ENCODE measurements at regions not wholly inside any gene's neighbourhood (a gene's known extent, or its start where the extent isn't known, plus 50 kb on each side); places are given as distances from the start of the nearest gene placed in this dataset.

DNA sequence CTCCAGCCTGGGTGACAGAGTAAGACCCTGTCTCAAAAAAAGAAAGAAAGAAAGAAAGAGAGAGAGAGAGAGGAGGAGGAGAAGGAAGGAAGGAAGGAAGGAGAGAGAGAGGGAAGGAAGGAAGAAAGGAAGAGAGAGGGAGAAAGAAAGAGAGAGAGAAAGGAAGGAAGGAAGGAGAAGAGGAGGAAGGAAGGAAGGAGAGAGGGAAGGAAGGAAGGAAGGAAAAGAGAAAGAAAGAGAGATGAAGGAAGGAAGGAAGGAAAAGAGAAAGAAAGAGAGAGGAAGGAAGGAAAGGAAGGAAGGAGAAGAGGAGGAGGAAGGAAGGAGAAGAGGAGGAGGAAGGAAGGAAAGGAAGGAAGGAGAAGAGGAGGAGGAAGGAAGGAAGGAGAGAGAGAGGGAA lies 82.2 kb upstream of the ATP1B1 start:
- Histone ChIP-seq H3K36me3 (replicated peaks in 1 of 2; ENCODE audit: control insufficient read depth in 1 of 2, insufficient read depth in 2 of 2, low read length in 2 of 2) (no peaks in the 10 kb centered on the region), H3K27ac (ENCODE audit: extremely low read length, insufficient read depth, low read length) (no peak overlapping the region), H4K20me1 (ENCODE audit: insufficient read depth, low read length) (no peaks in the 10 kb centered on the region), H3K27me3 (ENCODE audit: control insufficient read depth in 1 of 2, insufficient read depth in 2 of 2, low read length in 2 of 2) (peaks cover 0 to 6% of the 10 kb centered on the region in 2 experiments; a peak in 1 of 5 replicates), H3K4me2 (ENCODE audit: low read depth, low read length) (no peak overlapping the region), H3K9ac (ENCODE audit: insufficient read depth, low read depth, low read length) (no peak overlapping the region), H3K4me1 (ENCODE audit: insufficient read depth, low read length) (peaks cover 17% of the 10 kb centered on the region), H2AFZ (ENCODE audit: low read length) (no peak overlapping the region), H3K79me2 (ENCODE audit: insufficient read depth, low read length) (no peaks in the 10 kb centered on the region), H3K4me3 (replicated peaks in 1 of 3; ENCODE audit: insufficient read depth in 1 of 3, low read depth in 2 of 3, low read length in 3 of 3) (no peak overlapping the region), H3K9me3 (ENCODE audit: low read length) (no peaks in the 10 kb centered on the region)
- no TSS peak for BruUV-seq (replicated peaks)
- intact Hi-C loops (cut with micrococcal nuclease; ENCODE audit: unreplicated experiment): no loop called here
- ATAC-seq: no peak
- FAIRE-seq: no peak
- CTCF ChIA-PET (ENCODE audit: low intra/inter-chr PET ratio, low total read pairs): no interaction called here
- no peak for TF ChIP-seq ZNF570 (CRISPR knock-in tag; IDR thresholded peaks at IDR 0.05; ENCODE audit: borderline replicate concordance)
- TF ChIP-seq, protein P1, sequence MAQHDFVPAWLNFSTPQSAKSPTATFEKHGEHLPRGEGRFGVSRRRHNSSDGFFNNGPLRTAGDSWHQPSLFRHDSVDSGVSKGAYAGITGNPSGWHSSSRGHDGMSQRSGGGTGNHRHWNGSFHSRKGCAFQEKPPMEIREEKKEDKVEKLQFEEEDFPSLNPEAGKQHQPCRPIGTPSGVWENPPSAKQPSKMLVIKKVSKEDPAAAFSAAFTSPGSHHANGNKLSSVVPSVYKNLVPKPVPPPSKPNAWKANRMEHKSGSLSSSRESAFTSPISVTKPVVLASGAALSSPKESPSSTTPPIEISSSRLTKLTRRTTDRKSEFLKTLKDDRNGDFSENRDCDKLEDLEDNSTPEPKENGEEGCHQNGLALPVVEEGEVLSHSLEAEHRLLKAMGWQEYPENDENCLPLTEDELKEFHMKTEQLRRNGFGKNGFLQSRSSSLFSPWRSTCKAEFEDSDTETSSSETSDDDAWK (CRISPR knock-in tag; IDR thresholded peaks at IDR 0.05): no peak
- no peak for TF ChIP-seq MIER3 (CRISPR knock-in tag; IDR thresholded peaks at IDR 0.05; ENCODE audit: borderline replicate concordance)
- TF ChIP-seq RBM39 (IDR thresholded peaks at IDR 0.05; ENCODE audit: low read depth, low read length, poor library complexity, severe bottlenecking): no peak
- no peak for TF ChIP-seq TOPORS (CRISPR knock-in tag; IDR thresholded peaks at IDR 0.05)
- TF ChIP-seq UBTF (CRISPR knock-in tag; IDR thresholded peaks at IDR 0.05): no peak
- TF ChIP-seq ZNF780A (CRISPR knock-in tag; IDR thresholded peaks at IDR 0.05): no peak
- TF ChIP-seq PAWR (CRISPR knock-in tag; IDR thresholded peaks at IDR 0.05; ENCODE audit: borderline replicate concordance): no peak
- TF ChIP-seq ZSCAN20 (CRISPR knock-in tag; IDR thresholded peaks at IDR 0.05; ENCODE audit: borderline replicate concordance): no peak
- TF ChIP-seq, protein P2, sequence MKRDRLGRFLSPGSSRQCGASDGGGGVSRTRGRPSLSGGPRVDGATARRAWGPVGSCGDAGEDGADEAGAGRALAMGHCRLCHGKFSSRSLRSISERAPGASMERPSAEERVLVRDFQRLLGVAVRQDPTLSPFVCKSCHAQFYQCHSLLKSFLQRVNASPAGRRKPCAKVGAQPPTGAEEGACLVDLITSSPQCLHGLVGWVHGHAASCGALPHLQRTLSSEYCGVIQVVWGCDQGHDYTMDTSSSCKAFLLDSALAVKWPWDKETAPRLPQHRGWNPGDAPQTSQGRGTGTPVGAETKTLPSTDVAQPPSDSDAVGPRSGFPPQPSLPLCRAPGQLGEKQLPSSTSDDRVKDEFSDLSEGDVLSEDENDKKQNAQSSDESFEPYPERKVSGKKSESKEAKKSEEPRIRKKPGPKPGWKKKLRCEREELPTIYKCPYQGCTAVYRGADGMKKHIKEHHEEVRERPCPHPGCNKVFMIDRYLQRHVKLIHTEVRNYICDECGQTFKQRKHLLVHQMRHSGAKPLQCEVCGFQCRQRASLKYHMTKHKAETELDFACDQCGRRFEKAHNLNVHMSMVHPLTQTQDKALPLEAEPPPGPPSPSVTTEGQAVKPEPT (CRISPR knock-in tag; IDR thresholded peaks at IDR 0.05; ENCODE audit: low read depth): no peak
- TF ChIP-seq, protein P3, sequence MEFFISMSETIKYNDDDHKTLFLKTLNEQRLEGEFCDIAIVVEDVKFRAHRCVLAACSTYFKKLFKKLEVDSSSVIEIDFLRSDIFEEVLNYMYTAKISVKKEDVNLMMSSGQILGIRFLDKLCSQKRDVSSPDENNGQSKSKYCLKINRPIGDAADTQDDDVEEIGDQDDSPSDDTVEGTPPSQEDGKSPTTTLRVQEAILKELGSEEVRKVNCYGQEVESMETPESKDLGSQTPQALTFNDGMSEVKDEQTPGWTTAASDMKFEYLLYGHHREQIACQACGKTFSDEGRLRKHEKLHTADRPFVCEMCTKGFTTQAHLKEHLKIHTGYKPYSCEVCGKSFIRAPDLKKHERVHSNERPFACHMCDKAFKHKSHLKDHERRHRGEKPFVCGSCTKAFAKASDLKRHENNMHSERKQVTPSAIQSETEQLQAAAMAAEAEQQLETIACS (CRISPR knock-in tag; IDR thresholded peaks at IDR 0.05): no peak
- no peak for TF ChIP-seq ZFAT (CRISPR knock-in tag; conservative IDR thresholded peaks at IDR 0.05)
- TF ChIP-seq ZNF562 (CRISPR knock-in tag; IDR thresholded peaks at IDR 0.05; ENCODE audit: borderline replicate concordance): no peak
- no peak for TF ChIP-seq SMYD3 (CRISPR knock-in tag; IDR thresholded peaks at IDR 0.05)
- TF ChIP-seq CENPT (CRISPR knock-in tag; IDR thresholded peaks at IDR 0.05; ENCODE audit: low read depth): no peak
- TF ChIP-seq NFE2 (CRISPR knock-in tag; IDR thresholded peaks at IDR 0.05): no peak
- no peak for TF ChIP-seq CBX5 (CRISPR knock-in tag; IDR thresholded peaks at IDR 0.05; ENCODE audit: borderline replicate concordance)
- TF ChIP-seq SP2 (CRISPR knock-in tag; IDR thresholded peaks at IDR 0.05): no peak
- TF ChIP-seq ZC3H4 (CRISPR knock-in tag; IDR thresholded peaks at IDR 0.05; ENCODE audit: borderline replicate concordance): no peak
- in situ Hi-C loops (cut with HindIII; ENCODE audit: extremely low pct_ligation_motif_present, low pct_unique_long_range_greater_than_20kb): no loop called here
- POLR2A ChIA-PET: no interaction called here
- DNase-seq (ENCODE audit: low spot score): no peak
